SH-SY5Y (cell line): ENCODE measurements at regions not wholly inside any gene's neighbourhood (a gene's known extent, or its start where the extent isn't known, plus 50 kb on each side); places are given as distances from the start of the nearest gene placed in this dataset.

Experiments used
- GATA2 ChIP-seq: IDR thresholded peaks from 2 replicates; pipeline ENCODE4 v1.6.1; 2011; ENCODE audit warnings: mild to moderate bottlenecking, low read depth, low read length
- GATA3 ChIP-seq: IDR thresholded peaks from 2 replicates; pipeline ENCODE4 v1.6.1; 2011; ENCODE audit warnings: low read depth, mild to moderate bottlenecking, low read length, moderate library complexity

DNA sequence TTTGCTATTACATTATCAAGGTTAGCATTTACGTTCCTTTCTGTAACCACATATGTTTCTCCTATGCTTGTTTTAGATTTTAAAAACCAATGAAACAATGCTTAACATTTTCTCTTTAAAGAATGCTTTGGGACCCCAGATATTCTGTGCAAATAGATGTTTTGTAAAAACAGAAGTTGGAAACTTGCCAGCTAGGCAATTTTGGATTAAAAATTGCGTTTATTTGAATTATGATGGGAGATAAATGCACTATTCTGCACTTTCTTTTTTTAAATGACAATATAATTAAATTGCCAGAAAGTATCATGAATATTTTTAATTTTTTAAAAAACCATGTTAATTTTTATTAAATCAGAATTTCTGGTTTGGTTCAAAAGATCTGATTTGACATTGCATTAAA is 81.6 kb downstream of the MACIR start:
- TF ChIP-seq GATA2 = no peak
- no peak for TF ChIP-seq GATA3
